ENCODE measurements at regions not wholly inside any gene's neighbourhood (a gene's known extent, or its start where the extent isn't known, plus 50 kb on each side); places are given as distances from the start of the nearest gene placed in this dataset.
A peak's percentile ranks its signal among the peaks of the same experiment; 100 is the strongest.

- peak in 2 of 3 experiments; percentile 25 to 43 for TF ChIP-seq CTCF (IDR thresholded peaks at IDR 0.05)
- TF ChIP-seq POLR2A (IDR thresholded peaks at IDR 0.05), result no peak
These were observed 751.1 kb downstream of the TMEM121 start for GRCh38 chr14:106277503-106277902.

Data from testis (tissue), 2 donors.